Testis (tissue), 2 donors: ENCODE measurements at regions not wholly inside any gene's neighbourhood (a gene's known extent, or its start where the extent isn't known, plus 50 kb on each side); places are given as distances from the start of the nearest gene placed in this dataset.

Source experiments
- POLR2A ChIP-seq: fragments of 450-650 bp; IDR thresholded peaks from one replicate; pipeline ENCODE4 v1.6.1; 2017; ENCODE audit warnings: antibody characterized with exemption, mild to moderate bottlenecking, moderate library complexity
- TF ChIP-seq, protein P1 (sequence below), 3 experiments: fragments of 450-650 bp in 2 of 3; fragments of 200-600 bp in 1 of 3; sonication (generic) in 1 of 3; IDR thresholded peaks; one replicate each; pipeline ENCODE4 v1.5.1; 2016 to 2019; ENCODE audit warnings: antibody characterized with exemption in 3 of 3, mild to moderate bottlenecking in 2 of 3, moderate library complexity in 1 of 3

- TF ChIP-seq POLR2A: no peak
- TF ChIP-seq, protein P1, sequence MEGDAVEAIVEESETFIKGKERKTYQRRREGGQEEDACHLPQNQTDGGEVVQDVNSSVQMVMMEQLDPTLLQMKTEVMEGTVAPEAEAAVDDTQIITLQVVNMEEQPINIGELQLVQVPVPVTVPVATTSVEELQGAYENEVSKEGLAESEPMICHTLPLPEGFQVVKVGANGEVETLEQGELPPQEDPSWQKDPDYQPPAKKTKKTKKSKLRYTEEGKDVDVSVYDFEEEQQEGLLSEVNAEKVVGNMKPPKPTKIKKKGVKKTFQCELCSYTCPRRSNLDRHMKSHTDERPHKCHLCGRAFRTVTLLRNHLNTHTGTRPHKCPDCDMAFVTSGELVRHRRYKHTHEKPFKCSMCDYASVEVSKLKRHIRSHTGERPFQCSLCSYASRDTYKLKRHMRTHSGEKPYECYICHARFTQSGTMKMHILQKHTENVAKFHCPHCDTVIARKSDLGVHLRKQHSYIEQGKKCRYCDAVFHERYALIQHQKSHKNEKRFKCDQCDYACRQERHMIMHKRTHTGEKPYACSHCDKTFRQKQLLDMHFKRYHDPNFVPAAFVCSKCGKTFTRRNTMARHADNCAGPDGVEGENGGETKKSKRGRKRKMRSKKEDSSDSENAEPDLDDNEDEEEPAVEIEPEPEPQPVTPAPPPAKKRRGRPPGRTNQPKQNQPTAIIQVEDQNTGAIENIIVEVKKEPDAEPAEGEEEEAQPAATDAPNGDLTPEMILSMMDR (IDR thresholded peaks at IDR 0.05): no peak
Measured at GRCh38 chr21:27569091-27569490, 602.2 kb upstream of the ADAMTS5 start.
